ENCODE measurements at regions not wholly inside any gene's neighbourhood (a gene's known extent, or its start where the extent isn't known, plus 50 kb on each side); places are given as distances from the start of the nearest gene placed in this dataset.

DNA sequence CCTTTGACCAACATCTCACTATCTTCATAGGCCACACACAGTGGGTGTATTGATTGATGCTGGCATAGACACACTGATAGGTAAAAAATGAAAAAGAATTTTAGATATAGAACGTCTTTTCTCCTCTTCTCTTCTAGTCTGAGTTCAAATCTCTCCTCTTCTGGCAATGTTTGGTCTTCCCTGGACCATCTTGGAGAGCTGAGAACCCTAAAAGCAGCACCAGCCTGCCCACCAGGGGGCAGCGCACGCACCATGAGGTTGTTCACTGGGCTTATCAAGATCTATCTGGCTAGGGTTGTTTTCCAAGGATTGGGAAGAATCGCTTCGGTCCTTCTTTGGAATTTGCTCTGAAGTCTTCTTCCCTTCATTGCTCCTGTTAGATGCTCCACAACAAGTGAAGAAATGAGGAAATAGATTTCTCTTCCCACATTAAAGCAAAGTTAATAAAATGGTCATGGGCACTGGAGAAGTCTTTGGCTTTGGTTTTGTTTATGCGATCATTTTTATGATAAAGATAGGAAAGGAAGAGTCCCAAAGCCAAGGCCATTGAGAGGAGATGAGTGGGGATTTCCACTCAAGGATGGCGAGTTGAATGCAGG is 104.0 kb upstream of the OLIG2 start:
- peak in 1 of 2 donors; percentile 38 for TF ChIP-seq RAD21 (IDR thresholded peaks at IDR 0.05)
- TF ChIP-seq, protein P1, sequence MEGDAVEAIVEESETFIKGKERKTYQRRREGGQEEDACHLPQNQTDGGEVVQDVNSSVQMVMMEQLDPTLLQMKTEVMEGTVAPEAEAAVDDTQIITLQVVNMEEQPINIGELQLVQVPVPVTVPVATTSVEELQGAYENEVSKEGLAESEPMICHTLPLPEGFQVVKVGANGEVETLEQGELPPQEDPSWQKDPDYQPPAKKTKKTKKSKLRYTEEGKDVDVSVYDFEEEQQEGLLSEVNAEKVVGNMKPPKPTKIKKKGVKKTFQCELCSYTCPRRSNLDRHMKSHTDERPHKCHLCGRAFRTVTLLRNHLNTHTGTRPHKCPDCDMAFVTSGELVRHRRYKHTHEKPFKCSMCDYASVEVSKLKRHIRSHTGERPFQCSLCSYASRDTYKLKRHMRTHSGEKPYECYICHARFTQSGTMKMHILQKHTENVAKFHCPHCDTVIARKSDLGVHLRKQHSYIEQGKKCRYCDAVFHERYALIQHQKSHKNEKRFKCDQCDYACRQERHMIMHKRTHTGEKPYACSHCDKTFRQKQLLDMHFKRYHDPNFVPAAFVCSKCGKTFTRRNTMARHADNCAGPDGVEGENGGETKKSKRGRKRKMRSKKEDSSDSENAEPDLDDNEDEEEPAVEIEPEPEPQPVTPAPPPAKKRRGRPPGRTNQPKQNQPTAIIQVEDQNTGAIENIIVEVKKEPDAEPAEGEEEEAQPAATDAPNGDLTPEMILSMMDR (IDR thresholded peaks at IDR 0.05; ENCODE audit: low read depth, low read length, missing input control): peak; percentile 26
- TF ChIP-seq EGR1 (IDR thresholded peaks at IDR 0.05; ENCODE audit: low read depth in 2 of 2): no peak
- 65% methylated on average over 7 of the region's 7 CpGs for whole genome bisulfite sequencing
- Histone ChIP-seq H3K9me3 (ENCODE audit: control insufficient read depth in 4 of 4, low read length in 3 of 4) (peaks cover under 1 to 10% (median 3%) of the 10 kb centered on the region in 4 donors), H3K4me1 (ENCODE audit: control insufficient read depth in 4 of 4, insufficient read depth in 4 of 4, low read length in 3 of 4) (no peaks in the 10 kb centered on the region), H3K36me3 (ENCODE audit: control insufficient read depth in 4 of 4, insufficient read depth in 3 of 4, low read depth in 1 of 4, low read length in 3 of 4) (no peaks in the 10 kb centered on the region), H3K9ac (ENCODE audit: low read depth in 1 of 2, low read length in 2 of 2) (no peak overlapping the region), H3K27ac (ENCODE audit: low read depth in 1 of 2, low read length in 2 of 2) (no peak overlapping the region), H3K27me3 (ENCODE audit: control insufficient read depth in 4 of 4, insufficient read depth in 4 of 4, low read length in 3 of 4) (peaks cover 0 to 3% (median 0%) of the 10 kb centered on the region in 4 donors), H3K4me3 (ENCODE audit: low read depth in 1 of 3, low read length in 3 of 3) (no peak overlapping the region)
- DNase-seq (ENCODE audit: low spot score): peak; percentile 55

DNA sequence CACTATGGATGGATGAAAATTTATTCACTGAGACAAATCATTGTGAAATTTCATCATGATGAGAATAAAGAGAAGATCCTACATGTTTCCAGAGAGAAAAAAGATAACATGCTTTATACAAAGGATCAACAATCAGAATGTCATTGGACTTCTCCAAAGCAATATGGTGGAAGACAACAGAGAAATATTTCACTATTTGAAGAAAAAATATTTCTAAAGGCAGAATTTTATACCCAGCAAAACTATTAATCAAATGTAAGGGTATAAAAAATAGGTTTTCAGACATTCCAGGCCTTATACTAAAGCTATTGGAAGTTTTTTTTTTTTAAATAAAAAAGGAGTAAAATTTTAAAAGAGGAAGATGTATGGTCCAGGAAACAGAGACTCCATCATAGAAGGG is 100.6 kb upstream of the OLIG2 start:
- H3K27me3 ChIP-seq (ENCODE audit: control insufficient read depth in 4 of 4, insufficient read depth in 4 of 4, low read length in 3 of 4): peaks cover 0 to 3% (median 0%) of the 10 kb centered on the region in 4 donors
- TF ChIP-seq, protein P1 (IDR thresholded peaks at IDR 0.05; ENCODE audit: low read depth, low read length, missing input control): no peak
- no peak for TF ChIP-seq GABPA (IDR thresholded peaks at IDR 0.05 in 1 of 2, conservative IDR thresholded peaks at IDR 0.05 in 1 of 2)
- no peak for TF ChIP-seq FOXA1 (IDR thresholded peaks at IDR 0.05)
- TF ChIP-seq JUND (IDR thresholded peaks at IDR 0.05): no peak
- no peak for TF ChIP-seq RXRA (IDR thresholded peaks at IDR 0.05)
- no peak for TF ChIP-seq FOXA2 (IDR thresholded peaks at IDR 0.05)
- TF ChIP-seq, protein P2, sequence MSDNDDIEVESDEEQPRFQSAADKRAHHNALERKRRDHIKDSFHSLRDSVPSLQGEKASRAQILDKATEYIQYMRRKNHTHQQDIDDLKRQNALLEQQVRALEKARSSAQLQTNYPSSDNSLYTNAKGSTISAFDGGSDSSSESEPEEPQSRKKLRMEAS (IDR thresholded peaks at IDR 0.05): no peak
- no peak for TF ChIP-seq NR2F2 (IDR thresholded peaks at IDR 0.05)
- TF ChIP-seq HNF4A (conservative IDR thresholded peaks at IDR 0.05): no peak
- TF ChIP-seq SP1 (IDR thresholded peaks at IDR 0.05): no peak
- no peak for TF ChIP-seq RAD21 (IDR thresholded peaks at IDR 0.05)
- TF ChIP-seq HNF4G (IDR thresholded peaks at IDR 0.05): no peak

DNA sequence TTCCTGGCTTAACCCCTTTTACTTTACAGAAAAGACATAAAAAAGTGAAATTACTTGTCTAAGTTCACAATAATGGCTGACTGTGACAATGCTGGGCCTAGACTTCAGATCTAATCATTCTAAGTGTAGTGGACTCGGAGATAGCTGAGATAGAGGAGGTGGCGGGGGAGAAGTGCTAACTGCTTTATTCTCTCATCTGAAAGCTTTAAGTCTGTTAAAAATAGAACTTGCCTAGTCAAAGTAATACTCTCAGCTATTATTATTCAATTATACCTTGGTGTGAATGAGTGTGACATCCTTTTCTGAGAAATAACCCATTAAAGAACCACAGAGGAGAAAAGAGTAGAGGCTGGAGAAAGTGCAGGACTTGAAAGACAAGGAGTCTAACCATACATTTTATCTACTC is 96.1 kb upstream of the OLIG2 start:
- Histone ChIP-seq H3K4me1 (ENCODE audit: control insufficient read depth in 4 of 4, insufficient read depth in 4 of 4, low read length in 3 of 4) (no peaks in the 10 kb centered on the region), H3K9ac (ENCODE audit: low read depth in 1 of 2, low read length in 2 of 2) (no peak overlapping the region), H3K36me3 (ENCODE audit: control insufficient read depth in 4 of 4, insufficient read depth in 3 of 4, low read depth in 1 of 4, low read length in 3 of 4) (no peaks in the 10 kb centered on the region), H3K27ac (ENCODE audit: low read depth in 1 of 2, low read length in 2 of 2) (no peak overlapping the region), H3K9me3 (ENCODE audit: control insufficient read depth in 4 of 4, low read length in 3 of 4) (peaks cover 0 to 8% (median 3%) of the 10 kb centered on the region in 4 donors), H3K27me3 (ENCODE audit: control insufficient read depth in 4 of 4, insufficient read depth in 4 of 4, low read length in 3 of 4) (peaks cover 0 to under 1% (median 0%) of the 10 kb centered on the region in 4 donors), H3K4me3 (ENCODE audit: low read depth in 1 of 3, low read length in 3 of 3) (no peak overlapping the region)
- WGBS: 88% methylated on average over 2 of the region's 2 CpGs
- no peak for TF ChIP-seq SP1 (IDR thresholded peaks at IDR 0.05)
- TF ChIP-seq JUND (IDR thresholded peaks at IDR 0.05): no peak
- no peak for TF ChIP-seq FOXA1 (IDR thresholded peaks at IDR 0.05)
- no peak for TF ChIP-seq GABPA (IDR thresholded peaks at IDR 0.05 in 1 of 2, conservative IDR thresholded peaks at IDR 0.05 in 1 of 2)
- TF ChIP-seq TAF1 (conservative IDR thresholded peaks at IDR 0.05): no peak
- TF ChIP-seq FOXA2 (IDR thresholded peaks at IDR 0.05): no peak
- TF ChIP-seq NR2F2 (IDR thresholded peaks at IDR 0.05): no peak
- TF ChIP-seq, protein P2 (IDR thresholded peaks at IDR 0.05): no peak
- no peak for DNase-seq (ENCODE audit: low spot score)

More for the DNA sequence above, 100.6 kb upstream of the OLIG2 start:
- no peak overlapping the region for H3K27ac ChIP-seq (ENCODE audit: low read depth in 1 of 2, low read length in 2 of 2)
- peaks cover 0 to 8% (median 3%) of the 10 kb centered on the region in 4 donors for H3K9me3 ChIP-seq (ENCODE audit: control insufficient read depth in 4 of 4, low read length in 3 of 4)
- no peak for DNase-seq (ENCODE audit: low spot score)
- H3K9ac ChIP-seq (ENCODE audit: low read depth in 1 of 2, low read length in 2 of 2): no peak overlapping the region
- H3K4me1 ChIP-seq (ENCODE audit: control insufficient read depth in 4 of 4, insufficient read depth in 4 of 4, low read length in 3 of 4): no peaks in the 10 kb centered on the region
- H3K4me3 ChIP-seq (ENCODE audit: low read depth in 1 of 3, low read length in 3 of 3): no peak overlapping the region
- H3K36me3 ChIP-seq (ENCODE audit: control insufficient read depth in 4 of 4, insufficient read depth in 3 of 4, low read depth in 1 of 4, low read length in 3 of 4): no peaks in the 10 kb centered on the region
